ENCODE measurements at regions not wholly inside any gene's neighbourhood (a gene's known extent, or its start where the extent isn't known, plus 50 kb on each side); places are given as distances from the start of the nearest gene placed in this dataset.

DNA sequence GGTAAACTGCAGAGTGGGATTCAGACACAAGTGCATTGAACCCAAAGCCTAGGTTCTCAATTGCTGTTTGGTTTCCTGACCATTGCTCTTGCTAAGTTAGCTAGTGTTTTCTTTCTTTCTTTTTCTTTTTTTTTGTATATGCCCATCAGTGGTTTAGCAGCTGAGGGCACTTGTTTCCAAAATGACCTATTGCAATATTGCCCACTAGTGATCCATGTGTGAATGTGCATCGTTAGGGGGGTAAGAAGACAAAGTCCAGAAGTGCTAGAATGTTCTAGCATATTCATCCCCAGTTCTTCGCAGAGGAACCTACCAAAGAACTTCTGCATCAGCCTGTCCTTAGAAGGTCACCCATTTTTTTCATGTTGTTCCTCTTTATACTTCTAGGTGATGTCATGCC, 252.8 kb upstream of the GPR26 start:
- Mint-ChIP-seq H3K4me1 (peaks cover 0 to 6% of the 10 kb centered on the region in 2 experiments; a peak in 1 of 4 replicates), H3K9me3 (no peaks in the 10 kb centered on the region; a peak in 1 of 5 replicates), H3K27me3 (ENCODE audit: low read depth) (peaks cover 7% of the 10 kb centered on the region), H3K4me3 (no peak overlapping the region), H3K27ac (no peak overlapping the region), H3K36me3 (ENCODE audit: insufficient read depth in 1 of 3, low read depth in 3 of 3) (no peaks in the 10 kb centered on the region)
- Histone ChIP-seq H3K56ac (ENCODE audit: insufficient read length, low read depth, low read length) (no peak overlapping the region), H2BK20ac (ENCODE audit: low read depth, low read length, poor library complexity, severe bottlenecking) (no peak overlapping the region), H2BK120ac (ENCODE audit: low read depth, low read length, poor library complexity, severe bottlenecking) (no peak overlapping the region), H2BK12ac (ENCODE audit: insufficient read length, low read depth, low read length) (no peak overlapping the region), H4K8ac (replicated peaks; ENCODE audit: insufficient read length, low read depth, low read length) (no peak overlapping the region), H3K9ac (ENCODE audit: extremely low read depth, insufficient read length, low read length) (no peak overlapping the region), H3K9me3 (ENCODE audit: control insufficient read depth, low read depth, low read length) (no peaks in the 10 kb centered on the region), H3K14ac (ENCODE audit: insufficient read depth, low read length) (no peak overlapping the region), H4K91ac (ENCODE audit: insufficient read length, low read depth, low read length) (no peak overlapping the region), H3K4ac (ENCODE audit: low read depth, low read length) (no peak overlapping the region), H2BK5ac (ENCODE audit: insufficient read length, low read length) (no peak overlapping the region), H4K20me1 (ENCODE audit: control insufficient read depth, insufficient read depth, insufficient read length) (no peaks in the 10 kb centered on the region), H3K27me3 (ENCODE audit: insufficient read depth, low read length) (no peaks in the 10 kb centered on the region), H3K27ac (ENCODE audit: insufficient read length, low read depth, low read length) (no peak overlapping the region), H4K5ac (ENCODE audit: insufficient read length, low read depth, low read length) (no peak overlapping the region), H3K4me1 (ENCODE audit: insufficient read depth, low read length) (no peaks in the 10 kb centered on the region), H2AK5ac (ENCODE audit: insufficient read length, low read length) (no peak overlapping the region), H3K23me2 (ENCODE audit: insufficient read length, low read depth, low read length, poor library complexity, severe bottlenecking) (no peaks in the 10 kb centered on the region), H3T11ph (ENCODE audit: low read length) (no peak overlapping the region), H3K79me2 (ENCODE audit: insufficient read depth, low read length) (no peaks in the 10 kb centered on the region), H2AFZ (ENCODE audit: low read length) (no peak overlapping the region), H3K79me1 (ENCODE audit: insufficient read depth, low read depth, low read length, poor library complexity, severe bottlenecking) (no peaks in the 10 kb centered on the region), H3K18ac (ENCODE audit: insufficient read length, low read depth, low read length) (no peak overlapping the region), H3K23ac (ENCODE audit: insufficient read length, low read depth, low read length) (no peak overlapping the region), H3K4me2 (ENCODE audit: insufficient read depth, insufficient read length, low read length) (no peak overlapping the region), H2BK15ac (ENCODE audit: low read depth, low read length) (no peak overlapping the region)
- DNase-seq, result no peak
- TF ChIP-seq, protein P1, sequence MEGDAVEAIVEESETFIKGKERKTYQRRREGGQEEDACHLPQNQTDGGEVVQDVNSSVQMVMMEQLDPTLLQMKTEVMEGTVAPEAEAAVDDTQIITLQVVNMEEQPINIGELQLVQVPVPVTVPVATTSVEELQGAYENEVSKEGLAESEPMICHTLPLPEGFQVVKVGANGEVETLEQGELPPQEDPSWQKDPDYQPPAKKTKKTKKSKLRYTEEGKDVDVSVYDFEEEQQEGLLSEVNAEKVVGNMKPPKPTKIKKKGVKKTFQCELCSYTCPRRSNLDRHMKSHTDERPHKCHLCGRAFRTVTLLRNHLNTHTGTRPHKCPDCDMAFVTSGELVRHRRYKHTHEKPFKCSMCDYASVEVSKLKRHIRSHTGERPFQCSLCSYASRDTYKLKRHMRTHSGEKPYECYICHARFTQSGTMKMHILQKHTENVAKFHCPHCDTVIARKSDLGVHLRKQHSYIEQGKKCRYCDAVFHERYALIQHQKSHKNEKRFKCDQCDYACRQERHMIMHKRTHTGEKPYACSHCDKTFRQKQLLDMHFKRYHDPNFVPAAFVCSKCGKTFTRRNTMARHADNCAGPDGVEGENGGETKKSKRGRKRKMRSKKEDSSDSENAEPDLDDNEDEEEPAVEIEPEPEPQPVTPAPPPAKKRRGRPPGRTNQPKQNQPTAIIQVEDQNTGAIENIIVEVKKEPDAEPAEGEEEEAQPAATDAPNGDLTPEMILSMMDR (conservative IDR thresholded peaks at IDR 0.05), result no peak
- no CpG with 5 or more reads among the region's 2 CpGs for WGBS (ENCODE audit: extremely low coverage, insufficient read length, low lambda C conversion rate)

Measured in H9 (cell line).